H9 (cell line): ENCODE measurements at regions not wholly inside any gene's neighbourhood (a gene's known extent, or its start where the extent isn't known, plus 50 kb on each side); places are given as distances from the start of the nearest gene placed in this dataset.

Experiments used
- DNase-seq: peaks from one replicate; pipeline ENCODE4 v3.0.0-alpha.2; 2017
- H2AFZ ChIP-seq: one replicate; pipeline ENCODE4 v1.6.1; 2013; ENCODE audit warnings: mild to moderate bottlenecking, low read length, control low read depth, moderate library complexity
- H2AK5ac ChIP-seq: 2 replicates; pipeline ENCODE4 v1.6.1; 2013; ENCODE audit warnings: low read length, control low read depth, mixed read lengths; ENCODE audit not compliant: insufficient read length
- H2BK120ac ChIP-seq: one replicate; pipeline ENCODE4 v1.6.1; 2013; ENCODE audit warnings: low read depth, mild to moderate bottlenecking, low read length, control low read depth, inconsistent platforms; ENCODE audit not compliant: poor library complexity, severe bottlenecking
- H2BK12ac ChIP-seq: 2 replicates; pipeline ENCODE4 v1.6.1; 2013; ENCODE audit warnings: low read length, control low read depth, mixed read lengths, low read depth; ENCODE audit not compliant: insufficient read length
- H2BK15ac ChIP-seq: 2 replicates; pipeline ENCODE4 v1.6.1; 2013; ENCODE audit warnings: low read depth, low read length, control low read depth
- H2BK20ac ChIP-seq: one replicate; pipeline ENCODE4 v1.6.1; 2013; ENCODE audit warnings: low read depth, mild to moderate bottlenecking, low read length, control low read depth, inconsistent platforms; ENCODE audit not compliant: poor library complexity, severe bottlenecking
- H2BK5ac ChIP-seq: 2 replicates; pipeline ENCODE4 v1.6.1; 2013; ENCODE audit warnings: low read length, control low read depth, mixed read lengths; ENCODE audit not compliant: insufficient read length
- H3K14ac ChIP-seq: 2 replicates; pipeline ENCODE4 v1.6.1; 2013; ENCODE audit warnings: low read length, control low read depth; ENCODE audit not compliant: insufficient read depth
- H3K18ac ChIP-seq: 2 replicates; pipeline ENCODE4 v1.6.1; 2013; ENCODE audit warnings: low read depth, mild to moderate bottlenecking, mixed read lengths, low read length, control low read depth; ENCODE audit not compliant: insufficient read length
- H3K23ac ChIP-seq: 2 replicates; pipeline ENCODE4 v1.6.1; 2013; ENCODE audit warnings: low read length, control low read depth, mixed read lengths, low read depth; ENCODE audit not compliant: insufficient read length
- H3K23me2 ChIP-seq: 2 replicates; pipeline ENCODE4 v1.6.1; 2013; ENCODE audit warnings: low read depth, mild to moderate bottlenecking, mixed read lengths, low read length, control low read depth; ENCODE audit not compliant: insufficient read length, poor library complexity, severe bottlenecking
- H3K27ac ChIP-seq: 2 replicates; pipeline ENCODE4 v1.5.1; 2013; ENCODE audit warnings: low read length, control low read depth, mixed read lengths, low read depth; ENCODE audit not compliant: insufficient read length
- H3K27me3 ChIP-seq: 2 replicates; pipeline ENCODE4 v1.6.1; 2013; ENCODE audit warnings: low read length, control low read depth, inconsistent platforms; ENCODE audit not compliant: insufficient read depth
- H3K4ac ChIP-seq: 2 replicates; pipeline ENCODE4 v1.6.1; 2013; ENCODE audit warnings: low read depth, mild to moderate bottlenecking, control low read depth, inconsistent platforms, low read length, moderate library complexity
- H3K4me1 ChIP-seq: 2 replicates; pipeline ENCODE4 v1.6.1; 2013; ENCODE audit warnings: low read length, control low read depth, inconsistent platforms; ENCODE audit not compliant: insufficient read depth
- H3K4me2 ChIP-seq: 2 replicates; pipeline ENCODE4 v1.6.1; 2013; ENCODE audit warnings: low read length, control low read depth, mixed read lengths; ENCODE audit not compliant: insufficient read length, insufficient read depth
- H3K56ac ChIP-seq: 2 replicates; pipeline ENCODE4 v1.6.1; 2013; ENCODE audit warnings: low read depth, mild to moderate bottlenecking, mixed read lengths, low read length, control low read depth; ENCODE audit not compliant: insufficient read length
- H3K79me1 ChIP-seq: 2 replicates; pipeline ENCODE4 v1.6.1; 2013; ENCODE audit warnings: low read depth, mild to moderate bottlenecking, moderate library complexity, low read length, control low read depth, inconsistent platforms; ENCODE audit not compliant: insufficient read depth, poor library complexity, severe bottlenecking
- H3K79me2 ChIP-seq: 2 replicates; pipeline ENCODE4 v1.6.1; 2013; ENCODE audit warnings: low read length, control low read depth, inconsistent platforms; ENCODE audit not compliant: insufficient read depth
- H3K9ac ChIP-seq: 2 replicates; pipeline ENCODE4 v1.6.1; 2013; ENCODE audit warnings: low read length, control low read depth, mixed read lengths; ENCODE audit not compliant: insufficient read length; ENCODE audit errors: extremely low read depth
- H3K9me3 ChIP-seq: one replicate; pipeline ENCODE4 v1.6.1; 2013; ENCODE audit warnings: low read depth, low read length, inconsistent platforms; ENCODE audit not compliant: control insufficient read depth
- H3T11ph ChIP-seq: one replicate; pipeline ENCODE4 v1.6.1; 2013; ENCODE audit warnings: mild to moderate bottlenecking, low read length, control low read depth, inconsistent platforms
- H4K20me1 ChIP-seq: one replicate; pipeline ENCODE4 v1.6.1; 2013; ENCODE audit not compliant: control insufficient read depth, insufficient read length, insufficient read depth
- H4K5ac ChIP-seq: 2 replicates; pipeline ENCODE4 v1.6.1; 2013; ENCODE audit warnings: low read depth, mild to moderate bottlenecking, mixed read lengths, low read length, control low read depth; ENCODE audit not compliant: insufficient read length
- H4K8ac ChIP-seq: replicated peaks from 2 replicates; pipeline ENCODE4 v1.6.1; 2013; ENCODE audit warnings: low read length, control low read depth, mixed read lengths, low read depth; ENCODE audit not compliant: insufficient read length
- H4K91ac ChIP-seq: 2 replicates; pipeline ENCODE4 v1.6.1; 2013; ENCODE audit warnings: low read depth, mild to moderate bottlenecking, moderate library complexity, mixed read lengths, low read length, control low read depth; ENCODE audit not compliant: insufficient read length
- H3K27ac Mint-ChIP-seq, 3 experiments: 2 replicates in 2 of 3; 3 replicates in 1 of 3; pipeline ENCODE4 v1.8.0; 2020 to 2021; ENCODE audit warnings: mixed read lengths in 3 of 3, mild to moderate bottlenecking in 1 of 3, moderate library complexity in 1 of 3
- H3K27me3 Mint-ChIP-seq: 2 replicates; pipeline ENCODE4 v1.8.0; 2021; ENCODE audit warnings: low read depth, mild to moderate bottlenecking, moderate library complexity, mixed read lengths
- H3K36me3 Mint-ChIP-seq, 3 experiments: 2 replicates in 2 of 3; 3 replicates in 1 of 3; pipeline ENCODE4 v1.8.0; 2020 to 2021; ENCODE audit warnings: low read depth in 3 of 3, mixed read lengths in 3 of 3; ENCODE audit not compliant: insufficient read depth in 1 of 3
- H3K4me1 Mint-ChIP-seq, 2 experiments: 2 replicates each; pipeline ENCODE4 v1.8.0; 2020; ENCODE audit warnings: mixed read lengths in 2 of 2
- H3K4me3 Mint-ChIP-seq, 2 experiments: 2 replicates in 1 of 2; 3 replicates in 1 of 2; pipeline ENCODE4 v1.8.0; 2020 to 2021; ENCODE audit warnings: mild to moderate bottlenecking in 2 of 2, mixed read lengths in 2 of 2, moderate library complexity in 1 of 2
- H3K9me3 Mint-ChIP-seq, 2 experiments: 2 replicates in 1 of 2; 3 replicates in 1 of 2; pipeline ENCODE4 v1.8.0; 2020; ENCODE audit warnings: mild to moderate bottlenecking in 2 of 2, mixed read lengths in 2 of 2, moderate library complexity in 1 of 2
- CTCF ChIP-seq: fragments of 200-600 bp; sonication (generic); conservative IDR thresholded peaks from 3 replicates; pipeline ENCODE4 v1.8.0; 2021; ENCODE audit warnings: antibody characterized with exemption, mild to moderate bottlenecking
- WGBS: extraction: QIAGEN DNeasy Blood & Tissue Kit; methylation state at CpG from one replicate; pipeline ENCODE4 v1.1.7; 2013; ENCODE audit warnings: missing lambda C conversion rate, low lambda C conversion rate, mixed read lengths; ENCODE audit not compliant: insufficient read length; ENCODE audit errors: extremely low coverage; 5-methylcytosine and 5-hydroxymethylcytosine counted together

- no peak overlapping the region for H3K27ac ChIP-seq
- no peak overlapping the region for H3K4me2 ChIP-seq
- no peak overlapping the region for H3K9ac ChIP-seq
- no peaks in the 10 kb centered on the region for H3K23me2 ChIP-seq
- no peak overlapping the region for H3K27ac Mint-ChIP-seq
- no peak overlapping the region for H3K4ac ChIP-seq
- H4K20me1 ChIP-seq, result no peaks in the 10 kb centered on the region
- no peaks in the 10 kb centered on the region for H3K79me2 ChIP-seq
- no peak overlapping the region for H3K4me3 Mint-ChIP-seq
- WGBS, result no CpG with 5 or more reads among the region's 3 CpGs
- H3T11ph ChIP-seq, result no peak overlapping the region
- no peak overlapping the region for H3K18ac ChIP-seq
- TF ChIP-seq CTCF, result no peak
- H3K79me1 ChIP-seq, result no peaks in the 10 kb centered on the region
- no peak overlapping the region for H2BK15ac ChIP-seq
- no peak for DNase-seq
- H2AK5ac ChIP-seq, result no peak overlapping the region
- no peak overlapping the region for H2BK20ac ChIP-seq
- H3K27me3 Mint-ChIP-seq, result no peaks in the 10 kb centered on the region
- H2BK5ac ChIP-seq, result no peak overlapping the region
- no peaks in the 10 kb centered on the region for H3K4me1 Mint-ChIP-seq
- no peak overlapping the region for H3K56ac ChIP-seq
- no peak overlapping the region for H3K23ac ChIP-seq
- H3K9me3 ChIP-seq, result no peaks in the 10 kb centered on the region
- no peak overlapping the region for H4K8ac ChIP-seq
- H3K9me3 Mint-ChIP-seq, result peaks cover 6 to 11% of the 10 kb centered on the region in 2 experiments
- peaks cover 2 to 15% (median 4%) of the 10 kb centered on the region in 3 experiments; a peak in 6 of 7 replicates for H3K36me3 Mint-ChIP-seq
- no peak overlapping the region for H2AFZ ChIP-seq
- H4K91ac ChIP-seq, result no peak overlapping the region
- no peaks in the 10 kb centered on the region for H3K4me1 ChIP-seq
- no peak overlapping the region for H2BK120ac ChIP-seq
- H3K27me3 ChIP-seq, result no peaks in the 10 kb centered on the region
- no peak overlapping the region for H3K14ac ChIP-seq
- H4K5ac ChIP-seq, result no peak overlapping the region
- no peak overlapping the region for H2BK12ac ChIP-seq
Observed at GRCh38 chr13:104315606-104316005, 1249.4 kb upstream of the SLC10A2 start.
